SU-DHL-6 (cell line): ENCODE measurements at regions not wholly inside any gene's neighbourhood (a gene's known extent, or its start where the extent isn't known, plus 50 kb on each side); places are given as distances from the start of the nearest gene placed in this dataset.
"Not testable (repeated sequence)": the region's sequence is repeated elsewhere in the genome, so short reads cannot be mapped to it uniquely, and the experiment has no call there.

ENCODE experiments used
- EZH2phosphoT487 ChIP-seq: fragments of 200-600 bp; sonication (generic), shearing (Covaris generic); conservative IDR thresholded peaks from 2 replicates; pipeline ENCODE4 v1.6.1; 2018; ENCODE audit warnings: mild to moderate bottlenecking, antibody characterized with exemption, low read length, moderate library complexity, mixed read lengths
- TF ChIP-seq, protein P1 (sequence below): fragments of 200-600 bp; sonication (generic); IDR thresholded peaks from one replicate; pipeline ENCODE4 v1.5.1; 2017; ENCODE audit warnings: antibody characterized with exemption, mild to moderate bottlenecking, low read length, moderate library complexity; ENCODE audit not compliant: insufficient read depth, poor library complexity, severe bottlenecking

DNA sequence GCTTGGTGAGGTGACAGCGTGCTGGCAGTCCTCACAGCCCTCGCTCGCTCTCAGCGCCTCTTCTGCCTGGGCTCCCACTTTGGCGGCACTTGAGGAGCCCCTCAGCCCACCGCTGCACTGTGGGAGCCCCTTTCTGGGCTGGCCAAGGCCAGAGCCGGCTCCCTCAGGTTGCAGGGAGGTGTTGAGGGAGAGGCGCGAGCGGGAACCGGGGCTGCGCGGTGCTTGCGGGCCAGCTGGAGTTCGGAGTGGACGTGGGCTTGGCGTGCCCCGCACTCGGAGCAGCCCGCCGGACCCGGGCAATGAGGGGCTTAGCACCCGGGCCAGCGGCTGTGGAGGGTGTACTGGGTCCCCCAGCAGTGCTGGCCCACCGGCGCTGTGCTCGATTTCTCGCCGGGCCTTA lies 134.2 kb upstream of the BASP1 start:
- TF ChIP-seq, protein P1, sequence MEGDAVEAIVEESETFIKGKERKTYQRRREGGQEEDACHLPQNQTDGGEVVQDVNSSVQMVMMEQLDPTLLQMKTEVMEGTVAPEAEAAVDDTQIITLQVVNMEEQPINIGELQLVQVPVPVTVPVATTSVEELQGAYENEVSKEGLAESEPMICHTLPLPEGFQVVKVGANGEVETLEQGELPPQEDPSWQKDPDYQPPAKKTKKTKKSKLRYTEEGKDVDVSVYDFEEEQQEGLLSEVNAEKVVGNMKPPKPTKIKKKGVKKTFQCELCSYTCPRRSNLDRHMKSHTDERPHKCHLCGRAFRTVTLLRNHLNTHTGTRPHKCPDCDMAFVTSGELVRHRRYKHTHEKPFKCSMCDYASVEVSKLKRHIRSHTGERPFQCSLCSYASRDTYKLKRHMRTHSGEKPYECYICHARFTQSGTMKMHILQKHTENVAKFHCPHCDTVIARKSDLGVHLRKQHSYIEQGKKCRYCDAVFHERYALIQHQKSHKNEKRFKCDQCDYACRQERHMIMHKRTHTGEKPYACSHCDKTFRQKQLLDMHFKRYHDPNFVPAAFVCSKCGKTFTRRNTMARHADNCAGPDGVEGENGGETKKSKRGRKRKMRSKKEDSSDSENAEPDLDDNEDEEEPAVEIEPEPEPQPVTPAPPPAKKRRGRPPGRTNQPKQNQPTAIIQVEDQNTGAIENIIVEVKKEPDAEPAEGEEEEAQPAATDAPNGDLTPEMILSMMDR: not testable (repeated sequence)
- TF ChIP-seq EZH2phosphoT487: not testable (repeated sequence)
